WTC11 (cell line): ENCODE measurements at regions not wholly inside any gene's neighbourhood (a gene's known extent, or its start where the extent isn't known, plus 50 kb on each side); places are given as distances from the start of the nearest gene placed in this dataset.

Experiments
- ATAC-seq: fragments of 200-7000 bp; cut with Tn5 transposase; 2 replicates; pipeline ENCODE4 v1.10.0; 2021; ENCODE audit warnings: mild to moderate bottlenecking, moderate library complexity
- CTCF ChIA-PET: fragments of 300-600 bp; sonication (Branson Sonifier 250); formaldehyde crosslinking; loops from one replicate; lab custom pipeline; 2021; ENCODE audit warnings: antibody characterized with exemption; lab: Charles Lee
- POLR2A ChIA-PET: fragments of 350-600 bp; sonication (Branson Sonifier 250); formaldehyde crosslinking; loops from one replicate; lab custom pipeline; 2021; ENCODE audit warnings: antibody characterized with exemption; lab: Charles Lee
- DNase-seq: peaks from one replicate; pipeline ENCODE4 v3.0.0; 2021; ENCODE audit warnings: low spot score
- H3K27ac Mint-ChIP-seq: 2 replicates; pipeline ENCODE4 v1.8.0; 2021; ENCODE audit warnings: mixed read lengths
- H3K27me3 Mint-ChIP-seq: 2 replicates; pipeline ENCODE4 v1.8.0; 2021; ENCODE audit warnings: low read depth, mild to moderate bottlenecking, moderate library complexity, mixed read lengths
- H3K36me3 Mint-ChIP-seq: 2 replicates; pipeline ENCODE4 v1.8.0; 2021; ENCODE audit warnings: mixed read lengths
- H3K4me1 Mint-ChIP-seq: 2 replicates; pipeline ENCODE4 v1.8.0; 2022; ENCODE audit warnings: mixed read lengths
- H3K4me3 Mint-ChIP-seq: 2 replicates; pipeline ENCODE4 v1.8.0; 2021; ENCODE audit warnings: mild to moderate bottlenecking, moderate library complexity, mixed read lengths
- H3K9me3 Mint-ChIP-seq: 2 replicates; pipeline ENCODE4 v1.8.0; 2021; ENCODE audit warnings: mixed read lengths
- ATF1 ChIP-seq: sonication (generic); formaldehyde crosslinking; IDR thresholded peaks from 2 replicates; pipeline ENCODE4 v1.8.1; 2023; ENCODE audit warnings: mild to moderate bottlenecking, moderate library complexity, missing genetic modification reagents
- FOXK1 ChIP-seq: sonication (generic); formaldehyde crosslinking; IDR thresholded peaks from 2 replicates; pipeline ENCODE4 v1.8.0; 2022; ENCODE audit warnings: mild to moderate bottlenecking, moderate library complexity, missing genetic modification reagents
- HMGA2 ChIP-seq: fragments of 250-450 bp; sonication (Bioruptor Pico); IDR thresholded peaks from 2 replicates; pipeline ENCODE4 v1.4.0; 2021; ENCODE audit warnings: mild to moderate bottlenecking, moderate library complexity
- KAT7 ChIP-seq: sonication (generic); formaldehyde crosslinking; IDR thresholded peaks from 2 replicates; pipeline ENCODE4 v1.8.1; 2023; ENCODE audit warnings: missing genetic modification reagents, mild to moderate bottlenecking, borderline replicate concordance
- NFE2L1 ChIP-seq: sonication (generic); formaldehyde crosslinking; IDR thresholded peaks from 2 replicates; pipeline ENCODE4 v1.8.1; 2023; ENCODE audit warnings: missing genetic modification reagents
- OVOL2 ChIP-seq: fragments of 250-450 bp; sonication (Bioruptor Pico); IDR thresholded peaks from 2 replicates; pipeline ENCODE4 v1.9.0; 2021; ENCODE audit warnings: mild to moderate bottlenecking, borderline replicate concordance
- SMAD3 ChIP-seq: sonication (generic); formaldehyde crosslinking; IDR thresholded peaks from 2 replicates; pipeline ENCODE4 v1.8.0; 2022; ENCODE audit warnings: missing genetic modification reagents, mild to moderate bottlenecking, borderline replicate concordance
- TEAD4 ChIP-seq: sonication (generic); formaldehyde crosslinking; IDR thresholded peaks from 2 replicates; pipeline ENCODE4 v1.8.0; 2022; ENCODE audit warnings: mild to moderate bottlenecking, missing genetic modification reagents
- TF ChIP-seq, protein P1 (sequence below): sonication (generic); formaldehyde crosslinking; IDR thresholded peaks from 2 replicates; pipeline ENCODE4 v1.8.0; 2023; ENCODE audit warnings: missing genetic modification reagents, mild to moderate bottlenecking, borderline replicate concordance
- TF ChIP-seq, protein P2 (sequence below): sonication (generic); formaldehyde crosslinking; IDR thresholded peaks from 2 replicates; pipeline ENCODE4 v1.8.1; 2022; ENCODE audit warnings: low read depth, mild to moderate bottlenecking, moderate library complexity, missing genetic modification reagents, borderline replicate concordance
- TF ChIP-seq, protein P3 (sequence below): sonication (generic); formaldehyde crosslinking; IDR thresholded peaks from 2 replicates; pipeline ENCODE4 v1.8.1; 2023; ENCODE audit warnings: mild to moderate bottlenecking, missing genetic modification reagents, moderate library complexity
- TF ChIP-seq, protein P4 (sequence below): fragments of 250-450 bp; sonication (Bioruptor Pico); IDR thresholded peaks from 2 replicates; pipeline ENCODE4 v1.9.0; 2021; ENCODE audit warnings: mild to moderate bottlenecking
- TF ChIP-seq, protein P5 (sequence below): sonication (generic); formaldehyde crosslinking; IDR thresholded peaks from 2 replicates; pipeline ENCODE4 v1.8.0; 2022; ENCODE audit warnings: mild to moderate bottlenecking, missing genetic modification reagents
- TF ChIP-seq, protein P6 (sequence below): fragments of 250-450 bp; sonication (Bioruptor Pico); IDR thresholded peaks from 2 replicates; pipeline ENCODE4 v1.9.0; 2021; ENCODE audit warnings: moderate library complexity, mild to moderate bottlenecking, inconsistent platforms, borderline replicate concordance
- TF ChIP-seq, protein P7 (sequence below): sonication (generic); formaldehyde crosslinking; IDR thresholded peaks from 2 replicates; pipeline ENCODE4 v1.8.1; 2023; ENCODE audit warnings: mild to moderate bottlenecking, missing genetic modification reagents
- TF ChIP-seq, protein P8 (sequence below): sonication (generic); formaldehyde crosslinking; IDR thresholded peaks from 2 replicates; pipeline ENCODE4 v1.8.1; 2022; ENCODE audit warnings: low read depth, missing genetic modification reagents, borderline replicate concordance
- TF ChIP-seq, protein P9 (sequence below): sonication (generic); formaldehyde crosslinking; IDR thresholded peaks from 2 replicates; pipeline ENCODE4 v1.8.0; 2023; ENCODE audit warnings: mild to moderate bottlenecking, missing genetic modification reagents
- TF ChIP-seq, protein P10 (sequence below): fragments of 250-450 bp; sonication (Bioruptor Pico); IDR thresholded peaks from 2 replicates; pipeline ENCODE4 v1.9.0; 2021; ENCODE audit warnings: mild to moderate bottlenecking

DNA sequence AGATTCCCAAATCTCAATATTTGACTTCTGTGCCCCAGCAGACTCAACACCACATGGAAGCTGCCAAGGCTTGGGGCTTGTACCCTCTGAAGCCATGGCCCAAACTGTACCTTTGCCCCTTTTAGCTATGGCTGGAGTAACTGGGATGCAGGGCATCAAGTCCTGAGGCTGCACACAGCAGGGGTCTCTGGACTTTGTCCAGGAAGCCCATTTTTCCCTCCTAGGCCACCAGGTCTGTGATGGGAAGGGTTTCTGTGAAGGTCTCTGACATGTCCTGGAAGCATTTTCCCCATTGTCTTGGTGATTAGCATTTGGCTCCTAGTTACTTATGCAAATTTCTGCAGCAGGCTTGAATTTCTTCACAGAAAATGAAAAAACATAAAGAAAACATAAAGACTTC lies 762.3 kb downstream of the GALC start (continued):
- TF ChIP-seq, protein P1, sequence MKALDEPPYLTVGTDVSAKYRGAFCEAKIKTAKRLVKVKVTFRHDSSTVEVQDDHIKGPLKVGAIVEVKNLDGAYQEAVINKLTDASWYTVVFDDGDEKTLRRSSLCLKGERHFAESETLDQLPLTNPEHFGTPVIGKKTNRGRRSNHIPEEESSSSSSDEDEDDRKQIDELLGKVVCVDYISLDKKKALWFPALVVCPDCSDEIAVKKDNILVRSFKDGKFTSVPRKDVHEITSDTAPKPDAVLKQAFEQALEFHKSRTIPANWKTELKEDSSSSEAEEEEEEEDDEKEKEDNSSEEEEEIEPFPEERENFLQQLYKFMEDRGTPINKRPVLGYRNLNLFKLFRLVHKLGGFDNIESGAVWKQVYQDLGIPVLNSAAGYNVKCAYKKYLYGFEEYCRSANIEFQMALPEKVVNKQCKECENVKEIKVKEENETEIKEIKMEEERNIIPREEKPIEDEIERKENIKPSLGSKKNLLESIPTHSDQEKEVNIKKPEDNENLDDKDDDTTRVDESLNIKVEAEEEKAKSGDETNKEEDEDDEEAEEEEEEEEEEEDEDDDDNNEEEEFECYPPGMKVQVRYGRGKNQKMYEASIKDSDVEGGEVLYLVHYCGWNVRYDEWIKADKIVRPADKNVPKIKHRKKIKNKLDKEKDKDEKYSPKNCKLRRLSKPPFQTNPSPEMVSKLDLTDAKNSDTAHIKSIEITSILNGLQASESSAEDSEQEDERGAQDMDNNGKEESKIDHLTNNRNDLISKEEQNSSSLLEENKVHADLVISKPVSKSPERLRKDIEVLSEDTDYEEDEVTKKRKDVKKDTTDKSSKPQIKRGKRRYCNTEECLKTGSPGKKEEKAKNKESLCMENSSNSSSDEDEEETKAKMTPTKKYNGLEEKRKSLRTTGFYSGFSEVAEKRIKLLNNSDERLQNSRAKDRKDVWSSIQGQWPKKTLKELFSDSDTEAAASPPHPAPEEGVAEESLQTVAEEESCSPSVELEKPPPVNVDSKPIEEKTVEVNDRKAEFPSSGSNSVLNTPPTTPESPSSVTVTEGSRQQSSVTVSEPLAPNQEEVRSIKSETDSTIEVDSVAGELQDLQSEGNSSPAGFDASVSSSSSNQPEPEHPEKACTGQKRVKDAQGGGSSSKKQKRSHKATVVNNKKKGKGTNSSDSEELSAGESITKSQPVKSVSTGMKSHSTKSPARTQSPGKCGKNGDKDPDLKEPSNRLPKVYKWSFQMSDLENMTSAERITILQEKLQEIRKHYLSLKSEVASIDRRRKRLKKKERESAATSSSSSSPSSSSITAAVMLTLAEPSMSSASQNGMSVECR: no peak
- no peak for TF ChIP-seq ATF1
- TF ChIP-seq, protein P2, sequence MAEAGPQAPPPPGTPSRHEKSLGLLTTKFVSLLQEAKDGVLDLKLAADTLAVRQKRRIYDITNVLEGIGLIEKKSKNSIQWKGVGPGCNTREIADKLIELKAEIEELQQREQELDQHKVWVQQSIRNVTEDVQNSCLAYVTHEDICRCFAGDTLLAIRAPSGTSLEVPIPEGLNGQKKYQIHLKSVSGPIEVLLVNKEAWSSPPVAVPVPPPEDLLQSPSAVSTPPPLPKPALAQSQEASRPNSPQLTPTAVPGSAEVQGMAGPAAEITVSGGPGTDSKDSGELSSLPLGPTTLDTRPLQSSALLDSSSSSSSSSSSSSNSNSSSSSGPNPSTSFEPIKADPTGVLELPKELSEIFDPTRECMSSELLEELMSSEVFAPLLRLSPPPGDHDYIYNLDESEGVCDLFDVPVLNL (CRISPR knock-in tag): no peak
- TF ChIP-seq, protein P3, sequence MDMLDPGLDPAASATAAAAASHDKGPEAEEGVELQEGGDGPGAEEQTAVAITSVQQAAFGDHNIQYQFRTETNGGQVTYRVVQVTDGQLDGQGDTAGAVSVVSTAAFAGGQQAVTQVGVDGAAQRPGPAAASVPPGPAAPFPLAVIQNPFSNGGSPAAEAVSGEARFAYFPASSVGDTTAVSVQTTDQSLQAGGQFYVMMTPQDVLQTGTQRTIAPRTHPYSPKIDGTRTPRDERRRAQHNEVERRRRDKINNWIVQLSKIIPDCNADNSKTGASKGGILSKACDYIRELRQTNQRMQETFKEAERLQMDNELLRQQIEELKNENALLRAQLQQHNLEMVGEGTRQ (CRISPR knock-in tag): no peak
- no peak for TF ChIP-seq NFE2L1 (CRISPR knock-in tag)
- TF ChIP-seq FOXK1 (CRISPR knock-in tag): no peak
- no peak for TF ChIP-seq KAT7 (CRISPR knock-in tag)

DNA sequence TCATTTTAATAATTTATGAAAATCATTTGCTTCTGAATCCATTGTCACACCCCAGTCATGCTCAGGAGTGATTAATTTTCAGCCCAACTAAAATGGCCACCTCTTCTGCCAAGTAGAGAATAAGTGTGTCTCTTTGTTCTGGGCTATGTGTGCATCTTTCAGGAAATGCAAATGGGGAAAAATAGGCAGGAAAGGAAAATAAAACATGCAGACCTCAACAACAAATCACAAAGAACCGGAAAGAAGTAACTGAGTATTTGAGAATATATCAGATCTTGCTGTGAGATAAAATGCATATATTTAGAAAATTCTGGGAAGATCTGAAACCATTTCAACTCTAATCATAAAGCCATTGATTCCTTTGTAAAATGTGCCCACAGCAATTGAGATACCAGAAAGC lies 763.9 kb downstream of the GALC start:
- H3K36me3 Mint-ChIP-seq: peaks cover 26% of the 10 kb centered on the region
- ChIA-PET POLR2A (no interaction called here), CTCF (no interaction called here)
- no peak for ATAC-seq
- no peak overlapping the region for H3K27ac Mint-ChIP-seq
- H3K4me3 Mint-ChIP-seq: no peak overlapping the region
- peaks cover 62% of the 10 kb centered on the region for H3K4me1 Mint-ChIP-seq
- no peaks in the 10 kb centered on the region; the same call in none of the 2 replicates for H3K27me3 Mint-ChIP-seq
- no peak for DNase-seq
- H3K9me3 Mint-ChIP-seq: peaks cover 24% of the 10 kb centered on the region
- TF ChIP-seq OVOL2 (CRISPR knock-in tag) (no peak), ATF1 (no peak), SMAD3 (CRISPR knock-in tag) (no peak), TEAD4 (CRISPR knock-in tag) (no peak), HMGA2 (CRISPR knock-in tag) (no peak)
- TF ChIP-seq, protein P4, sequence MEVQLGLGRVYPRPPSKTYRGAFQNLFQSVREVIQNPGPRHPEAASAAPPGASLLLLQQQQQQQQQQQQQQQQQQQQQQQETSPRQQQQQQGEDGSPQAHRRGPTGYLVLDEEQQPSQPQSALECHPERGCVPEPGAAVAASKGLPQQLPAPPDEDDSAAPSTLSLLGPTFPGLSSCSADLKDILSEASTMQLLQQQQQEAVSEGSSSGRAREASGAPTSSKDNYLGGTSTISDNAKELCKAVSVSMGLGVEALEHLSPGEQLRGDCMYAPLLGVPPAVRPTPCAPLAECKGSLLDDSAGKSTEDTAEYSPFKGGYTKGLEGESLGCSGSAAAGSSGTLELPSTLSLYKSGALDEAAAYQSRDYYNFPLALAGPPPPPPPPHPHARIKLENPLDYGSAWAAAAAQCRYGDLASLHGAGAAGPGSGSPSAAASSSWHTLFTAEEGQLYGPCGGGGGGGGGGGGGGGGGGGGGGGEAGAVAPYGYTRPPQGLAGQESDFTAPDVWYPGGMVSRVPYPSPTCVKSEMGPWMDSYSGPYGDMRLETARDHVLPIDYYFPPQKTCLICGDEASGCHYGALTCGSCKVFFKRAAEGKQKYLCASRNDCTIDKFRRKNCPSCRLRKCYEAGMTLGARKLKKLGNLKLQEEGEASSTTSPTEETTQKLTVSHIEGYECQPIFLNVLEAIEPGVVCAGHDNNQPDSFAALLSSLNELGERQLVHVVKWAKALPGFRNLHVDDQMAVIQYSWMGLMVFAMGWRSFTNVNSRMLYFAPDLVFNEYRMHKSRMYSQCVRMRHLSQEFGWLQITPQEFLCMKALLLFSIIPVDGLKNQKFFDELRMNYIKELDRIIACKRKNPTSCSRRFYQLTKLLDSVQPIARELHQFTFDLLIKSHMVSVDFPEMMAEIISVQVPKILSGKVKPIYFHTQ (CRISPR knock-in tag): no peak
- TF ChIP-seq, protein P5, sequence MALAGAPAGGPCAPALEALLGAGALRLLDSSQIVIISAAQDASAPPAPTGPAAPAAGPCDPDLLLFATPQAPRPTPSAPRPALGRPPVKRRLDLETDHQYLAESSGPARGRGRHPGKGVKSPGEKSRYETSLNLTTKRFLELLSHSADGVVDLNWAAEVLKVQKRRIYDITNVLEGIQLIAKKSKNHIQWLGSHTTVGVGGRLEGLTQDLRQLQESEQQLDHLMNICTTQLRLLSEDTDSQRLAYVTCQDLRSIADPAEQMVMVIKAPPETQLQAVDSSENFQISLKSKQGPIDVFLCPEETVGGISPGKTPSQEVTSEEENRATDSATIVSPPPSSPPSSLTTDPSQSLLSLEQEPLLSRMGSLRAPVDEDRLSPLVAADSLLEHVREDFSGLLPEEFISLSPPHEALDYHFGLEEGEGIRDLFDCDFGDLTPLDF (CRISPR knock-in tag): no peak
- TF ChIP-seq, protein P6, sequence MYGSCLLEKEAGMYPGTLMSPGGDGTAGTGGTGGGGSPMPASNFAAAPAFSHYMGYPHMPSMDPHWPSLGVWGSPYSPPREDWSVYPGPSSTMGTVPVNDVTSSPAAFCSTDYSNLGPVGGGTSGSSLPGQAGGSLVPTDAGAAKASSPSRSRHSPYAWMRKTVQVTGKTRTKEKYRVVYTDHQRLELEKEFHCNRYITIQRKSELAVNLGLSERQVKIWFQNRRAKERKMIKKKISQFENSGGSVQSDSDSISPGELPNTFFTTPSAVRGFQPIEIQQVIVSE: no peak
- TF ChIP-seq, protein P7, sequence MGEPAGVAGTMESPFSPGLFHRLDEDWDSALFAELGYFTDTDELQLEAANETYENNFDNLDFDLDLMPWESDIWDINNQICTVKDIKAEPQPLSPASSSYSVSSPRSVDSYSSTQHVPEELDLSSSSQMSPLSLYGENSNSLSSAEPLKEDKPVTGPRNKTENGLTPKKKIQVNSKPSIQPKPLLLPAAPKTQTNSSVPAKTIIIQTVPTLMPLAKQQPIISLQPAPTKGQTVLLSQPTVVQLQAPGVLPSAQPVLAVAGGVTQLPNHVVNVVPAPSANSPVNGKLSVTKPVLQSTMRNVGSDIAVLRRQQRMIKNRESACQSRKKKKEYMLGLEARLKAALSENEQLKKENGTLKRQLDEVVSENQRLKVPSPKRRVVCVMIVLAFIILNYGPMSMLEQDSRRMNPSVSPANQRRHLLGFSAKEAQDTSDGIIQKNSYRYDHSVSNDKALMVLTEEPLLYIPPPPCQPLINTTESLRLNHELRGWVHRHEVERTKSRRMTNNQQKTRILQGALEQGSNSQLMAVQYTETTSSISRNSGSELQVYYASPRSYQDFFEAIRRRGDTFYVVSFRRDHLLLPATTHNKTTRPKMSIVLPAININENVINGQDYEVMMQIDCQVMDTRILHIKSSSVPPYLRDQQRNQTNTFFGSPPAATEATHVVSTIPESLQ: no peak
- TF ChIP-seq, protein P8, sequence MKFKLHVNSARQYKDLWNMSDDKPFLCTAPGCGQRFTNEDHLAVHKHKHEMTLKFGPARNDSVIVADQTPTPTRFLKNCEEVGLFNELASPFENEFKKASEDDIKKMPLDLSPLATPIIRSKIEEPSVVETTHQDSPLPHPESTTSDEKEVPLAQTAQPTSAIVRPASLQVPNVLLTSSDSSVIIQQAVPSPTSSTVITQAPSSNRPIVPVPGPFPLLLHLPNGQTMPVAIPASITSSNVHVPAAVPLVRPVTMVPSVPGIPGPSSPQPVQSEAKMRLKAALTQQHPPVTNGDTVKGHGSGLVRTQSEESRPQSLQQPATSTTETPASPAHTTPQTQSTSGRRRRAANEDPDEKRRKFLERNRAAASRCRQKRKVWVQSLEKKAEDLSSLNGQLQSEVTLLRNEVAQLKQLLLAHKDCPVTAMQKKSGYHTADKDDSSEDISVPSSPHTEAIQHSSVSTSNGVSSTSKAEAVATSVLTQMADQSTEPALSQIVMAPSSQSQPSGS (CRISPR knock-in tag): no peak
- TF ChIP-seq, protein P9, sequence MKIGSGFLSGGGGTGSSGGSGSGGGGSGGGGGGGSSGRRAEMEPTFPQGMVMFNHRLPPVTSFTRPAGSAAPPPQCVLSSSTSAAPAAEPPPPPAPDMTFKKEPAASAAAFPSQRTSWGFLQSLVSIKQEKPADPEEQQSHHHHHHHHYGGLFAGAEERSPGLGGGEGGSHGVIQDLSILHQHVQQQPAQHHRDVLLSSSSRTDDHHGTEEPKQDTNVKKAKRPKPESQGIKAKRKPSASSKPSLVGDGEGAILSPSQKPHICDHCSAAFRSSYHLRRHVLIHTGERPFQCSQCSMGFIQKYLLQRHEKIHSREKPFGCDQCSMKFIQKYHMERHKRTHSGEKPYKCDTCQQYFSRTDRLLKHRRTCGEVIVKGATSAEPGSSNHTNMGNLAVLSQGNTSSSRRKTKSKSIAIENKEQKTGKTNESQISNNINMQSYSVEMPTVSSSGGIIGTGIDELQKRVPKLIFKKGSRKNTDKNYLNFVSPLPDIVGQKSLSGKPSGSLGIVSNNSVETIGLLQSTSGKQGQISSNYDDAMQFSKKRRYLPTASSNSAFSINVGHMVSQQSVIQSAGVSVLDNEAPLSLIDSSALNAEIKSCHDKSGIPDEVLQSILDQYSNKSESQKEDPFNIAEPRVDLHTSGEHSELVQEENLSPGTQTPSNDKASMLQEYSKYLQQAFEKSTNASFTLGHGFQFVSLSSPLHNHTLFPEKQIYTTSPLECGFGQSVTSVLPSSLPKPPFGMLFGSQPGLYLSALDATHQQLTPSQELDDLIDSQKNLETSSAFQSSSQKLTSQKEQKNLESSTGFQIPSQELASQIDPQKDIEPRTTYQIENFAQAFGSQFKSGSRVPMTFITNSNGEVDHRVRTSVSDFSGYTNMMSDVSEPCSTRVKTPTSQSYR (CRISPR knock-in tag): no peak
- TF ChIP-seq, protein P10, sequence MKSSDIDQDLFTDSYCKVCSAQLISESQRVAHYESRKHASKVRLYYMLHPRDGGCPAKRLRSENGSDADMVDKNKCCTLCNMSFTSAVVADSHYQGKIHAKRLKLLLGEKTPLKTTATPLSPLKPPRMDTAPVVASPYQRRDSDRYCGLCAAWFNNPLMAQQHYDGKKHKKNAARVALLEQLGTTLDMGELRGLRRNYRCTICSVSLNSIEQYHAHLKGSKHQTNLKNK: no peak
